H1 (cell line): ENCODE measurements at regions not wholly inside any gene's neighbourhood (a gene's known extent, or its start where the extent isn't known, plus 50 kb on each side); places are given as distances from the start of the nearest gene placed in this dataset.

Source experiments
- CTCF ChIA-PET: fragments of 300-600 bp; sonication (Branson Sonifier 250); formaldehyde crosslinking; loops from one replicate; lab custom pipeline; 2021; ENCODE audit not compliant: partially characterized antibody; lab: Charles Lee
- POLR2A ChIA-PET: fragments of 300-600 bp; sonication (Branson Sonifier 250); formaldehyde crosslinking; loops from one replicate; lab custom pipeline; 2021; ENCODE audit warnings: inconsistent platforms; ENCODE audit not compliant: partially characterized antibody; lab: Charles Lee
- DNase-seq, 2 experiments: peaks; one replicate each; pipeline versions ENCODE4 v3.0.0 to v3.0.0-alpha.2; 2010 to 2022; ENCODE audit warnings: low spot score in 2 of 2, low read depth in 1 of 2, mixed read lengths in 1 of 2
- FAIRE-seq: peaks from 2 replicates; lab custom pipeline; 2011; peaks lifted over from hg19 to GRCh38; lab: Jason Lieb, UNC
- H2AFZ ChIP-seq: 2 replicates; pipeline ENCODE4 v1.8.1; 2012; ENCODE audit warnings: low read length, inconsistent platforms
- H2AK5ac ChIP-seq: 2 replicates; pipeline ENCODE4 v1.6.1; 2013; ENCODE audit warnings: low read depth, low read length
- H2BK120ac ChIP-seq: replicated peaks from 2 replicates; pipeline ENCODE3; 2013; ENCODE audit warnings: low read depth, low read length, inconsistent platforms
- H2BK12ac ChIP-seq: 2 replicates; pipeline ENCODE4 v1.6.1; 2013; ENCODE audit warnings: low read depth, low read length
- H2BK15ac ChIP-seq: 2 replicates; pipeline ENCODE4 v1.6.1; 2013; ENCODE audit warnings: low read length
- H2BK20ac ChIP-seq: 2 replicates; pipeline ENCODE4 v1.6.1; 2013; ENCODE audit warnings: low read length
- H2BK5ac ChIP-seq: 2 replicates; pipeline ENCODE4 v1.6.1; 2013; ENCODE audit warnings: low read depth, low read length
- H3K14ac ChIP-seq: 2 replicates; pipeline ENCODE4 v1.6.1; 2013; ENCODE audit warnings: inconsistent platforms; ENCODE audit not compliant: insufficient read length
- H3K18ac ChIP-seq: 2 replicates; pipeline ENCODE4 v1.6.1; 2013; ENCODE audit warnings: low read length; ENCODE audit errors: extremely low read depth
- H3K23ac ChIP-seq: 2 replicates; pipeline ENCODE4 v1.6.1; 2013; ENCODE audit warnings: inconsistent platforms; ENCODE audit not compliant: insufficient read length
- H3K23me2 ChIP-seq: 2 replicates; pipeline ENCODE4 v1.6.1; 2013; ENCODE audit warnings: low read depth, low read length
- H3K27ac ChIP-seq: 2 replicates; pipeline ENCODE4 v1.6.1; 2011; ENCODE audit warnings: low read depth, low read length, inconsistent platforms
- H3K27me3 ChIP-seq, 4 experiments: replicated peaks in 1 of 4; 1 replicate in 1 of 4; 2 replicates in 3 of 4; pipeline versions ENCODE4 v1.6.1 to v1.8.1; 2011 to 2013; ENCODE audit warnings: low read length in 3 of 4, mild to moderate bottlenecking in 3 of 4, inconsistent platforms in 2 of 4, mixed read lengths in 2 of 4, moderate library complexity in 1 of 4; ENCODE audit not compliant: control insufficient read depth in 3 of 4, insufficient read depth in 3 of 4; ENCODE audit errors: extremely low read depth in 1 of 4
- H3K36me3 ChIP-seq, 4 experiments: 2 replicates each; pipeline versions ENCODE4 v1.6.1 to v1.8.1; 2011 to 2013; ENCODE audit warnings: mild to moderate bottlenecking in 4 of 4, low read length in 3 of 4, moderate library complexity in 2 of 4, control low read depth in 1 of 4, inconsistent platforms in 1 of 4; ENCODE audit not compliant: insufficient read depth in 4 of 4, control insufficient read depth in 2 of 4
- H3K4ac ChIP-seq: replicated peaks from 2 replicates; pipeline ENCODE3; 2013; ENCODE audit warnings: low read length, low read depth, mixed read lengths, inconsistent platforms; ENCODE audit not compliant: insufficient read length
- H3K4me1 ChIP-seq, 4 experiments: replicated peaks in 1 of 4; 1 replicate in 1 of 4; 2 replicates in 3 of 4; pipeline versions ENCODE4 v1.6.1 to v1.8.1; 2011 to 2013; ENCODE audit warnings: low read length in 3 of 4, inconsistent platforms in 2 of 4, mixed read lengths in 1 of 4; ENCODE audit not compliant: insufficient read depth in 4 of 4, control insufficient read depth in 3 of 4
- H3K4me2 ChIP-seq, 2 experiments: 2 replicates each; pipeline versions ENCODE4 v1.6.1 to v1.8.1; 2011 to 2013; ENCODE audit warnings: low read depth in 2 of 2, low read length in 2 of 2, control low read depth in 1 of 2, inconsistent platforms in 1 of 2, mild to moderate bottlenecking in 1 of 2; ENCODE audit not compliant: insufficient read depth in 1 of 2
- H3K4me3 ChIP-seq, 4 experiments: fragments of 200-600, 300-600 bp in 1 of 4; sonication (generic), shearing (Covaris generic), sonication (Bioruptor Twin) in 1 of 4; 2 replicates each; pipeline versions ENCODE4 v1.5.1 to v1.8.1; 2011 to 2016; ENCODE audit warnings: low read length in 4 of 4, low read depth in 3 of 4, control low read depth in 2 of 4, inconsistent platforms in 2 of 4, mild to moderate bottlenecking in 2 of 4, mixed read lengths in 1 of 4, moderate library complexity in 1 of 4; ENCODE audit not compliant: insufficient read depth in 2 of 4; ENCODE audit errors: extremely low read depth in 1 of 4
- H3K56ac ChIP-seq: replicated peaks from 2 replicates; pipeline ENCODE3; 2013; ENCODE audit warnings: low read depth, mild to moderate bottlenecking, mixed read lengths, low read length, inconsistent platforms; ENCODE audit not compliant: insufficient read length
- H3K79me1 ChIP-seq: 2 replicates; pipeline ENCODE4 v1.6.1; 2013; ENCODE audit warnings: low read depth, low read length, control low read depth
- H3K79me2 ChIP-seq, 2 experiments: 2 replicates each; pipeline versions ENCODE4 v1.6.1 to v1.8.1; 2012 to 2013; ENCODE audit warnings: low read length in 2 of 2, mild to moderate bottlenecking in 2 of 2, inconsistent platforms in 1 of 2; ENCODE audit not compliant: insufficient read depth in 2 of 2, control insufficient read depth in 1 of 2
- H3K9ac ChIP-seq, 4 experiments: replicated peaks in 1 of 4; 1 replicate in 1 of 4; 2 replicates in 3 of 4; pipeline versions ENCODE4 v1.6.1 to v1.8.1; 2011 to 2013; ENCODE audit warnings: low read depth in 3 of 4, low read length in 3 of 4, control low read depth in 2 of 4, mild to moderate bottlenecking in 2 of 4, moderate library complexity in 2 of 4, inconsistent platforms in 1 of 4; ENCODE audit errors: extremely low read depth in 1 of 4
- H3K9me3 ChIP-seq, 2 experiments: 2 replicates each; pipeline versions ENCODE4 v1.6.1 to v1.8.1; 2012 to 2013; ENCODE audit warnings: mild to moderate bottlenecking in 2 of 2, moderate library complexity in 2 of 2, control low read depth in 1 of 2, inconsistent platforms in 1 of 2, low read depth in 1 of 2, low read length in 1 of 2, mixed read lengths in 1 of 2; ENCODE audit not compliant: insufficient read depth in 2 of 2
- H4K20me1 ChIP-seq, 2 experiments: replicated peaks in 1 of 2; 2 replicates each; pipeline versions ENCODE3 to v1.8.1; 2011 to 2013; ENCODE audit warnings: inconsistent platforms in 2 of 2, low read length in 2 of 2, mild to moderate bottlenecking in 1 of 2; ENCODE audit not compliant: insufficient read depth in 2 of 2, control insufficient read depth in 1 of 2
- H4K5ac ChIP-seq: 2 replicates; pipeline ENCODE4 v1.6.1; 2013; ENCODE audit warnings: low read length, low read depth, mixed read lengths, inconsistent platforms; ENCODE audit not compliant: insufficient read length
- H4K8ac ChIP-seq: 2 replicates; pipeline ENCODE4 v1.8.0; 2013; ENCODE audit warnings: mild to moderate bottlenecking, moderate library complexity, low read length, inconsistent platforms; ENCODE audit not compliant: insufficient read depth; ENCODE audit errors: extremely low read depth
- H4K91ac ChIP-seq: replicated peaks from 2 replicates; pipeline ENCODE3; 2013; ENCODE audit warnings: low read length, mixed read lengths, inconsistent platforms; ENCODE audit not compliant: insufficient read length
- CBX5 ChIP-seq: fragments of 300-800, 300-1000 bp; sonication (generic); IDR thresholded peaks from 2 replicates; pipeline ENCODE4 v1.7.1; 2016; ENCODE audit warnings: antibody characterized with exemption, low read length, low read depth
- CBX8 ChIP-seq: fragments of 300-800, 300-1000 bp; sonication (generic); IDR thresholded peaks from 2 replicates; pipeline ENCODE4 v1.7.1; 2016; ENCODE audit warnings: low read depth, low read length, borderline replicate concordance
- MAFK ChIP-seq: IDR thresholded peaks from 2 replicates; pipeline ENCODE4 v1.6.1; 2012; ENCODE audit warnings: low read depth, mild to moderate bottlenecking, improper control_type of control experiment, low read length
- NANOG ChIP-seq: IDR thresholded peaks from 2 replicates; pipeline ENCODE4 v1.6.1; 2011; ENCODE audit warnings: low read length, low read depth, mild to moderate bottlenecking, inconsistent platforms; ENCODE audit not compliant: insufficient read depth, poor library complexity, severe bottlenecking
- TEAD4 ChIP-seq: IDR thresholded peaks from 2 replicates; pipeline ENCODE4 v1.6.1; 2012; ENCODE audit warnings: low read depth, low read length, inconsistent platforms, mixed read lengths
- WGBS, 2 experiments: shearing (Covaris generic) in 1 of 2; methylation state at CpG; one replicate each; pipeline versions ENCODE4 v1.1.6 to v1.1.7; 2013 to 2015; ENCODE audit warnings: low lambda C conversion rate in 2 of 2, mixed read lengths in 2 of 2, inconsistent platforms in 1 of 2, low coverage in 1 of 2, missing lambda C conversion rate in 1 of 2; ENCODE audit not compliant: insufficient replicate concordance in 2 of 2, insufficient coverage in 1 of 2, insufficient read length in 1 of 2; ENCODE audit errors: extremely low coverage in 1 of 2, missing lambda C conversion rate in 1 of 2; 5-methylcytosine and 5-hydroxymethylcytosine counted together
- TF ChIP-seq, protein P1 (sequence below), 3 experiments: IDR thresholded peaks; 1 replicate in 2 of 3; 2 replicates in 1 of 3; pipeline versions ENCODE4 v1.5.1 to v1.6.1; 2011; ENCODE audit warnings: low read length in 3 of 3, mild to moderate bottlenecking in 3 of 3, inconsistent platforms in 2 of 3, low read depth in 1 of 3, moderate library complexity in 1 of 3; ENCODE audit not compliant: insufficient read depth in 1 of 3; ENCODE audit errors: control extremely low read depth in 1 of 3

DNA sequence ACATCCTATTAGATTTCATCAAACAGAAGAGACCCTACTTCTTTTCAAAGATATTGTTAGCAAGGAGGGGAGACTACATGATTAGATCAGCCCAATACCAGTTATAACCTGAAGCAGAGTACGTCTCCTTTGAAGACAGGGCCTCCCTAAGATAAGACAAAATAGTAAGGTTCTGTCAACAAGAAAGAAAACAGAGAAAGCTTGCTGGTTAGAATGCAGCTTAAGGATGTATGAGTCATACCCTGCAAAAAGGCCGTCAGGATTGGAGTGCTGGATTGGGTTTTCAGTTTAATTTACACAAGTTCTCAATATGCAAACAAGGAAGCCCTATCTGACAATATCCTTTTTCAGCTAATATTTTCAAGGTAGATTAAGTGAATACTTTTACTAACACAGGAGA is 1581.2 kb upstream of the WWC1 start:
- Histone ChIP-seq H4K8ac (no peak overlapping the region), H3K4ac (no peak overlapping the region), H3K4me2 (no peak overlapping the region), H3K23me2 (no peaks in the 10 kb centered on the region), H3K4me1 (peaks cover 0 to 8% (median 7%) of the 10 kb centered on the region in 4 experiments; a peak in 4 of 7 replicates), H2BK5ac (no peak overlapping the region), H2BK12ac (no peak overlapping the region), H3K79me1 (no peaks in the 10 kb centered on the region), H3K4me3 (no peak overlapping the region), H2AFZ (no peak overlapping the region), H3K27ac (no peak overlapping the region), H3K9me3 (no peaks in the 10 kb centered on the region), H3K79me2 (no peaks in the 10 kb centered on the region), H2BK120ac (no peak overlapping the region), H3K36me3 (no peaks in the 10 kb centered on the region), H3K27me3 (no peaks in the 10 kb centered on the region), H3K23ac (no peak overlapping the region), H4K5ac (no peak overlapping the region), H4K91ac (no peak overlapping the region), H3K56ac (no peak overlapping the region), H3K18ac (no peak overlapping the region), H3K14ac (no peak overlapping the region), H2BK20ac (no peak overlapping the region), H2BK15ac (no peak overlapping the region), H3K9ac (no peak overlapping the region), H2AK5ac (no peak overlapping the region), H4K20me1 (no peaks in the 10 kb centered on the region)
- ChIA-PET POLR2A (interaction anchor here (1.1 kb wide), 1 partner anchor 13 kb away, joined by 3 read pairs; no protein-coding TSS in a partner anchor), CTCF (interaction anchor here (0.6 to 1.0 kb wide), 2 partner anchors 15 to 309 kb away, joined by 3 read pairs; no protein-coding TSS in a partner anchor)
- TF ChIP-seq NANOG (no peak), TEAD4 (no peak), MAFK (no peak), CBX8 (no peak), CBX5 (no peak)
- TF ChIP-seq, protein P1, sequence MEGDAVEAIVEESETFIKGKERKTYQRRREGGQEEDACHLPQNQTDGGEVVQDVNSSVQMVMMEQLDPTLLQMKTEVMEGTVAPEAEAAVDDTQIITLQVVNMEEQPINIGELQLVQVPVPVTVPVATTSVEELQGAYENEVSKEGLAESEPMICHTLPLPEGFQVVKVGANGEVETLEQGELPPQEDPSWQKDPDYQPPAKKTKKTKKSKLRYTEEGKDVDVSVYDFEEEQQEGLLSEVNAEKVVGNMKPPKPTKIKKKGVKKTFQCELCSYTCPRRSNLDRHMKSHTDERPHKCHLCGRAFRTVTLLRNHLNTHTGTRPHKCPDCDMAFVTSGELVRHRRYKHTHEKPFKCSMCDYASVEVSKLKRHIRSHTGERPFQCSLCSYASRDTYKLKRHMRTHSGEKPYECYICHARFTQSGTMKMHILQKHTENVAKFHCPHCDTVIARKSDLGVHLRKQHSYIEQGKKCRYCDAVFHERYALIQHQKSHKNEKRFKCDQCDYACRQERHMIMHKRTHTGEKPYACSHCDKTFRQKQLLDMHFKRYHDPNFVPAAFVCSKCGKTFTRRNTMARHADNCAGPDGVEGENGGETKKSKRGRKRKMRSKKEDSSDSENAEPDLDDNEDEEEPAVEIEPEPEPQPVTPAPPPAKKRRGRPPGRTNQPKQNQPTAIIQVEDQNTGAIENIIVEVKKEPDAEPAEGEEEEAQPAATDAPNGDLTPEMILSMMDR (IDR thresholded peaks at IDR 0.05; ENCODE audit: control extremely low read depth in 1 of 3, insufficient read depth in 1 of 3, low read depth in 1 of 3, low read length in 3 of 3) = no peak
- no peak for FAIRE-seq
- 91% methylated on average over 2 of the region's 2 CpGs; no CpG with 5 or more reads in 1 of the 2 experiments for WGBS, 2 experiments
- DNase-seq = no peak
